HG03135 (cell line): ENCODE measurements at regions not wholly inside any gene's neighbourhood (a gene's known extent, or its start where the extent isn't known, plus 50 kb on each side); places are given as distances from the start of the nearest gene placed in this dataset.
"Not testable (repeated sequence)": the region's sequence is repeated elsewhere in the genome, so short reads cannot be mapped to it uniquely, and the experiment has no call there.

Source experiments
- ATAC-seq: cut with Tn5 transposase; IDR thresholded peaks from one replicate; pipeline ENCODE4 v1.9.1; 2021; ENCODE audit warnings: mild to moderate bottlenecking, moderate library complexity; ENCODE audit not compliant: unreplicated experiment

- no peak for ATAC-seq
Observed at GRCh38 chr7:68707159-68707558, 891.1 kb upstream of the AUTS2 start.

GRCh38 chr7:68707958-68708357, 890.3 kb upstream of the AUTS2 start:
- ATAC-seq: no peak

- ATAC-seq: no peak
Observed at GRCh38 chr7:68712956-68713495, 885.2 kb upstream of the AUTS2 start.

- ATAC-seq: not testable (repeated sequence)
Observed at GRCh38 chr7:68714135-68714534, 884.1 kb upstream of the AUTS2 start.

- no peak for ATAC-seq
Observed at GRCh38 chr7:68715907-68716306, 882.4 kb upstream of the AUTS2 start.

- no peak for ATAC-seq
Observed at GRCh38 chr7:68717176-68717575, 881.1 kb upstream of the AUTS2 start.

GRCh38 chr7:68718097-68718551, 880.2 kb upstream of the AUTS2 start:
- ATAC-seq: no peak

- no peak for ATAC-seq
Observed at GRCh38 chr7:68720697-68721096, 877.6 kb upstream of the AUTS2 start.

- no peak for ATAC-seq
Observed at GRCh38 chr7:68722044-68722443, 876.2 kb upstream of the AUTS2 start.

- ATAC-seq: no peak
Observed at GRCh38 chr7:68724965-68725364, 873.3 kb upstream of the AUTS2 start.

- no peak for ATAC-seq
Observed at GRCh38 chr7:68725843-68726785, 872.2 kb upstream of the AUTS2 start.

- ATAC-seq: not testable (repeated sequence)
Observed at GRCh38 chr7:68728720-68729119, 869.6 kb upstream of the AUTS2 start.

- ATAC-seq: no peak
Observed at GRCh38 chr7:68729371-68729770, 868.9 kb upstream of the AUTS2 start.

GRCh38 chr7:68730194-68730593, 868.1 kb upstream of the AUTS2 start:
- ATAC-seq: no peak

GRCh38 chr7:68730964-68731363, 867.3 kb upstream of the AUTS2 start:
- no peak for ATAC-seq

- ATAC-seq: no peak
Observed at GRCh38 chr7:68733219-68734153, 864.8 kb upstream of the AUTS2 start.

GRCh38 chr7:68734431-68734830, 863.8 kb upstream of the AUTS2 start:
- ATAC-seq: no peak

GRCh38 chr7:68739306-68739705, 859.0 kb upstream of the AUTS2 start:
- ATAC-seq: no peak

- no peak for ATAC-seq
Observed at GRCh38 chr7:68744036-68744435, 854.2 kb upstream of the AUTS2 start.

GRCh38 chr7:68748934-68749900, 849.1 kb upstream of the AUTS2 start:
- no peak for ATAC-seq
